ENCODE measurements at regions not wholly inside any gene's neighbourhood (a gene's known extent, or its start where the extent isn't known, plus 50 kb on each side); places are given as distances from the start of the nearest gene placed in this dataset.

DNA sequence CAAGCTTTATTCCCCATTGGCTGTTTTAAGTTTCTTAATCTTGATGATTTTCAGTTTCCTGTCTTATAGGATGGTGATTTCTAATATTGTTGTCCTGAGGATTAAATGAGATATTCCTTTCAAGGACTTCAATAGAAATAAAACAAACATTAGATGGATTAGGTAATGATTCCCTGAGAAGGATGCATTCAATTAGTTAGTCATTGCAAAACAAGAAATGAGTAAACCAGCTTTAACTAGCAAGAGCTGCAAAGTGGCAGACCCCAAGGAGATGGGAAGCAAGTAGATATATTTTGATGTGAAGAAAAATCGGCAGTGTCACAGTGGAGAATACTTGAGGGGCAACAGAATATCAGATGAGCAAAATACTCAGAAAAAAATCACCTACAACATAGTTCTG lies 849.1 kb downstream of the TUSC7 start:
- Histone ChIP-seq H3K27ac (no peak overlapping the region), H3K4me3 (no peak overlapping the region), H3K4me1 (replicated peaks) (no peaks in the 10 kb centered on the region), H3K9me3 (no peaks in the 10 kb centered on the region), H3K36me3 (no peaks in the 10 kb centered on the region), H3K27me3 (replicated peaks; ENCODE audit: insufficient read depth) (no peaks in the 10 kb centered on the region)
- WGBS: 86% methylated on average over 1 of the region's 1 CpG
- intact Hi-C loops (cut with DNase I): no loop called here
- TF ChIP-seq POLR2A (IDR thresholded peaks at IDR 0.05) (no peak), POLR2AphosphoS5 (IDR thresholded peaks at IDR 0.05) (no peak)
- TF ChIP-seq, protein P1, sequence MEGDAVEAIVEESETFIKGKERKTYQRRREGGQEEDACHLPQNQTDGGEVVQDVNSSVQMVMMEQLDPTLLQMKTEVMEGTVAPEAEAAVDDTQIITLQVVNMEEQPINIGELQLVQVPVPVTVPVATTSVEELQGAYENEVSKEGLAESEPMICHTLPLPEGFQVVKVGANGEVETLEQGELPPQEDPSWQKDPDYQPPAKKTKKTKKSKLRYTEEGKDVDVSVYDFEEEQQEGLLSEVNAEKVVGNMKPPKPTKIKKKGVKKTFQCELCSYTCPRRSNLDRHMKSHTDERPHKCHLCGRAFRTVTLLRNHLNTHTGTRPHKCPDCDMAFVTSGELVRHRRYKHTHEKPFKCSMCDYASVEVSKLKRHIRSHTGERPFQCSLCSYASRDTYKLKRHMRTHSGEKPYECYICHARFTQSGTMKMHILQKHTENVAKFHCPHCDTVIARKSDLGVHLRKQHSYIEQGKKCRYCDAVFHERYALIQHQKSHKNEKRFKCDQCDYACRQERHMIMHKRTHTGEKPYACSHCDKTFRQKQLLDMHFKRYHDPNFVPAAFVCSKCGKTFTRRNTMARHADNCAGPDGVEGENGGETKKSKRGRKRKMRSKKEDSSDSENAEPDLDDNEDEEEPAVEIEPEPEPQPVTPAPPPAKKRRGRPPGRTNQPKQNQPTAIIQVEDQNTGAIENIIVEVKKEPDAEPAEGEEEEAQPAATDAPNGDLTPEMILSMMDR (IDR thresholded peaks at IDR 0.05): no peak
- no peak for DNase-seq (ENCODE audit: low spot score)

DNA sequence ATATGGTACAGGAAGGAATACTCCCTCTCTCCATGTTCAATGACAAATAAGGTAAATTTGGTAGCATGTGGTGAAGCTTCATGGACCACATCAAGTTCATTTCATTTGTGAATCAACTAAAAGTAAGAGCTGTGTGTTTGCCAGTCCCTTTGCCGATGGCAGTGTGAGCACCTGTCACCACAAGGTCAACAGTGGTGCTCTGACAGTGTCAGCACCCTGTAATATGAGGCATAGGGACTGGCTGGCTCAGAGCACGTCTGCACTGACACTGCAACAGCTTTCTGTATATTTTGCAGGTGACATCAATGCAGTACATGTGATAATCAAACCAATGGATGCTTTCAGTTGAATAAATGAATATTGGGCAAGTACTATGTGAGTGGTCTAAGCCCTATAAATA lies 852.4 kb downstream of the TUSC7 start:
- Histone ChIP-seq H3K4me3 (no peak overlapping the region), H3K4me1 (replicated peaks) (no peaks in the 10 kb centered on the region), H3K27me3 (replicated peaks; ENCODE audit: insufficient read depth) (no peaks in the 10 kb centered on the region), H3K36me3 (no peaks in the 10 kb centered on the region), H3K27ac (no peak overlapping the region), H3K9me3 (no peaks in the 10 kb centered on the region)
- intact Hi-C loops (cut with DNase I): no loop called here
- no peak for TF ChIP-seq POLR2A (IDR thresholded peaks at IDR 0.05)
- TF ChIP-seq POLR2AphosphoS5 (IDR thresholded peaks at IDR 0.05): no peak
- TF ChIP-seq, protein P1 (IDR thresholded peaks at IDR 0.05): no peak
- no peak for DNase-seq (ENCODE audit: low spot score)
- WGBS: 70% methylated on average over 2 of the region's 2 CpGs

DNA sequence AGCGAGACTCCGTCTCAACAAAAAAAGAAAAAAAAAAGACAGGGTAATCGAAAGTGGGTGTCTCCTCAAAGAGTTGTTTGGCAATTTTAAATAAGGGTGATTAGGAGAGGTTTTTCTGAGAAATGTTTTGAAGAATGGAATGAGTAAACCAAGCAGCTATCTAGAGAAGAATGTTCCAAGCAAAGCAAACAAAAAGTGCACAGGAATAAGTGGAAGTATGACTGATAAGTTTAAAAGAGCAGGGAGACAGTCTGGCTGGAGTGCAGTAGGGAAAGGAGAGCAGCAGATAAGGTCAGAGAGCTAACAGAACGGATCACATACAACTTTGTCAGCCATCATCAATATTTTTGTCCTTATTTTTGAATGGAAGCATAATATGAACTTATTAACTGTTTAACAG lies 853.5 kb downstream of the TUSC7 start:
- TF ChIP-seq POLR2AphosphoS5 (IDR thresholded peaks at IDR 0.05): no peak
- no peak for TF ChIP-seq POLR2A (IDR thresholded peaks at IDR 0.05)
- TF ChIP-seq, protein P1 (IDR thresholded peaks at IDR 0.05): no peak
- Histone ChIP-seq H3K4me3 (no peak overlapping the region), H3K9me3 (no peaks in the 10 kb centered on the region), H3K27me3 (replicated peaks; ENCODE audit: insufficient read depth) (no peaks in the 10 kb centered on the region), H3K27ac (no peak overlapping the region), H3K36me3 (no peaks in the 10 kb centered on the region), H3K4me1 (replicated peaks) (no peaks in the 10 kb centered on the region)
- WGBS: 63% methylated on average over 4 of the region's 4 CpGs
- no peak for DNase-seq (ENCODE audit: low spot score)
- intact Hi-C loops (cut with DNase I): no loop called here

DNA sequence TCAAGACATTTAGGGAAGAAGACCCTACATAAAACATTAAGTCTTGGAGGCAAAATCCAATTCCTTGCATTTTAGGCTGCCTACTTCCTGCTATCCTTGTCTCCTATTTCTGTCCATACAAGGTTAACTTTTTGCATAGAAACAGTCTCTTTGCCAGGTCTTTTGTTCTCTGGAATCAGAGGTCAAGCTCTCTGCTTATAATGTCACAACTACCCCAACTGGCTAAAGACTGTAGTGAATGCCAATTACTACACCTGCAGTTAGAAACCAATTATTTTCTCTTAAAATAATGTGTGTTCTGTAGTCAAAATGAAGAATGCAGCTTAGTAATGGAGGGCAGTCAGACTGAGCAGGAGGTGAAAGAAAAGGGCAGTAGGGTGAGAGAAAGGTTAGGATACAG lies 856.2 kb downstream of the TUSC7 start:
- no peaks in the 10 kb centered on the region for H3K9me3 ChIP-seq
- H3K4me3 ChIP-seq: no peak overlapping the region
- TF ChIP-seq POLR2AphosphoS5 (IDR thresholded peaks at IDR 0.05): no peak
- TF ChIP-seq, protein P1 (IDR thresholded peaks at IDR 0.05): no peak
- TF ChIP-seq POLR2A (IDR thresholded peaks at IDR 0.05): no peak
- H3K4me1 ChIP-seq (replicated peaks): no peaks in the 10 kb centered on the region
- intact Hi-C loops (cut with DNase I): no loop called here
- DNase-seq (ENCODE audit: low spot score): no peak
- no peaks in the 10 kb centered on the region for H3K27me3 ChIP-seq (replicated peaks; ENCODE audit: insufficient read depth)
- H3K36me3 ChIP-seq: no peaks in the 10 kb centered on the region
- H3K27ac ChIP-seq: no peak overlapping the region

DNA sequence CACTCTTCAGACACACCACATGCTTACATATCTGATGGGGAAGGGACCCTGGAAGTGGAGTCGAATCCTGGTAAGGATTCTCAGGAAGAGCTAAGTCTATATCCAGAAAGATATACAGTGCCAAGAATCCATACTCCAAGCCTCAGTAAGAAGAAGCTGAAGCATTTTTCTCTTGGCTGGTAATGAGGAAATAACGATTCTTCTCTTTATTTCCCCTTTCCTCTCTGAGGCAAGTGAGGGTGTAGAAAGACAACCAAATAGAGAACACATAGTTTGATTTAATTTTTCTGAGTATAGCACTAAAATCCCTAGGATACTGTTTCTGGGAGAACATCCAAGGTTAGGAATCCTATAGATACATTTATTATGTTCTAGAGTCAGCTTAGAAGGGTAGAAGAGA lies 857.3 kb downstream of the TUSC7 start:
- intact Hi-C loops (cut with DNase I): no loop called here
- Histone ChIP-seq H3K27ac (no peak overlapping the region), H3K36me3 (no peaks in the 10 kb centered on the region), H3K4me3 (no peak overlapping the region), H3K4me1 (replicated peaks) (no peaks in the 10 kb centered on the region), H3K27me3 (replicated peaks; ENCODE audit: insufficient read depth) (no peaks in the 10 kb centered on the region), H3K9me3 (no peaks in the 10 kb centered on the region)
- 86% methylated on average over 2 of the region's 2 CpGs for WGBS
- TF ChIP-seq POLR2A (IDR thresholded peaks at IDR 0.05): no peak
- no peak for TF ChIP-seq POLR2AphosphoS5 (IDR thresholded peaks at IDR 0.05)
- TF ChIP-seq, protein P1 (IDR thresholded peaks at IDR 0.05): no peak
- DNase-seq (ENCODE audit: low spot score): no peak

Measured in prostate gland (tissue), 2 donors.